HG02870 (cell line): ENCODE measurements at regions not wholly inside any gene's neighbourhood (a gene's known extent, or its start where the extent isn't known, plus 50 kb on each side); places are given as distances from the start of the nearest gene placed in this dataset.

ENCODE experiments used
- ATAC-seq: cut with Tn5 transposase; IDR thresholded peaks from one replicate; pipeline ENCODE4 v1.9.1; 2021; ENCODE audit warnings: mild to moderate bottlenecking, moderate library complexity; ENCODE audit not compliant: unreplicated experiment

- ATAC-seq, result peak; percentile 28
These were observed 105.3 kb upstream of the E2F8 start for GRCh38 chr11:19345848-19346681.

GRCh38 chr11:19345519-19345847 is 104.7 kb upstream of the E2F8 start:
- ATAC-seq, result peak; percentile 29

- ATAC-seq, result peak; percentile 72
These were observed 104.1 kb upstream of the E2F8 start for GRCh38 chr11:19344661-19345518.

- ATAC-seq, result no peak
These were observed 101.3 kb upstream of the E2F8 start for GRCh38 chr11:19342036-19342435.

- ATAC-seq, result no peak
These were observed 97.6 kb upstream of the E2F8 start for GRCh38 chr11:19338375-19338774.

- peak; percentile 51 for ATAC-seq
These were observed 97.0 kb upstream of the E2F8 start for GRCh38 chr11:19337779-19338178.

GRCh38 chr11:19336331-19336730 is 95.6 kb upstream of the E2F8 start:
- no peak for ATAC-seq

GRCh38 chr11:19332476-19332875 is 91.7 kb upstream of the E2F8 start:
- ATAC-seq, result peak; percentile 89

GRCh38 chr11:19330416-19330815 is 89.7 kb upstream of the E2F8 start:
- ATAC-seq, result no peak

- ATAC-seq, result no peak
These were observed 89.2 kb upstream of the E2F8 start for GRCh38 chr11:19329970-19330369.

GRCh38 chr11:19328586-19329311 is 88.0 kb upstream of the E2F8 start:
- no peak for ATAC-seq

- no peak for ATAC-seq
These were observed 86.5 kb upstream of the E2F8 start for GRCh38 chr11:19327280-19327679.

GRCh38 chr11:19326499-19326898 is 85.8 kb upstream of the E2F8 start:
- ATAC-seq, result no peak

GRCh38 chr11:19323502-19323901 is 82.8 kb upstream of the E2F8 start:
- ATAC-seq, result no peak

GRCh38 chr11:19321351-19321750 is 80.6 kb upstream of the E2F8 start:
- no peak for ATAC-seq

- ATAC-seq, result no peak
These were observed 80.1 kb upstream of the E2F8 start for GRCh38 chr11:19320827-19321226.

- ATAC-seq, result no peak
These were observed 75.7 kb upstream of the E2F8 start for GRCh38 chr11:19316434-19316833.

- no peak for ATAC-seq
These were observed 74.8 kb upstream of the E2F8 start for GRCh38 chr11:19315511-19315910.

GRCh38 chr11:19313140-19313539 is 72.4 kb upstream of the E2F8 start:
- ATAC-seq, result no peak

GRCh38 chr11:19311308-19312030 is 70.7 kb upstream of the E2F8 start:
- ATAC-seq, result peak; percentile 71

GRCh38 chr11:19307498-19307897 is 66.8 kb upstream of the E2F8 start:
- no peak for ATAC-seq
